ENCODE measurements at regions not wholly inside any gene's neighbourhood (a gene's known extent, or its start where the extent isn't known, plus 50 kb on each side); places are given as distances from the start of the nearest gene placed in this dataset.

GRCh38 chr6:77389402-77389801, 73.9 kb downstream of the HTR1B start:
- TF ChIP-seq, protein P1, sequence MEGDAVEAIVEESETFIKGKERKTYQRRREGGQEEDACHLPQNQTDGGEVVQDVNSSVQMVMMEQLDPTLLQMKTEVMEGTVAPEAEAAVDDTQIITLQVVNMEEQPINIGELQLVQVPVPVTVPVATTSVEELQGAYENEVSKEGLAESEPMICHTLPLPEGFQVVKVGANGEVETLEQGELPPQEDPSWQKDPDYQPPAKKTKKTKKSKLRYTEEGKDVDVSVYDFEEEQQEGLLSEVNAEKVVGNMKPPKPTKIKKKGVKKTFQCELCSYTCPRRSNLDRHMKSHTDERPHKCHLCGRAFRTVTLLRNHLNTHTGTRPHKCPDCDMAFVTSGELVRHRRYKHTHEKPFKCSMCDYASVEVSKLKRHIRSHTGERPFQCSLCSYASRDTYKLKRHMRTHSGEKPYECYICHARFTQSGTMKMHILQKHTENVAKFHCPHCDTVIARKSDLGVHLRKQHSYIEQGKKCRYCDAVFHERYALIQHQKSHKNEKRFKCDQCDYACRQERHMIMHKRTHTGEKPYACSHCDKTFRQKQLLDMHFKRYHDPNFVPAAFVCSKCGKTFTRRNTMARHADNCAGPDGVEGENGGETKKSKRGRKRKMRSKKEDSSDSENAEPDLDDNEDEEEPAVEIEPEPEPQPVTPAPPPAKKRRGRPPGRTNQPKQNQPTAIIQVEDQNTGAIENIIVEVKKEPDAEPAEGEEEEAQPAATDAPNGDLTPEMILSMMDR (IDR thresholded peaks at IDR 0.05; ENCODE audit: poor library complexity): no peak
- no peak for TF ChIP-seq EZH2phosphoT487 (IDR thresholded peaks at IDR 0.05; ENCODE audit: low read depth, severe bottlenecking, unreplicated experiment)

Data from hepatocyte (in vitro differentiated cells).